GM23338 (cell line): ENCODE measurements at regions not wholly inside any gene's neighbourhood (a gene's known extent, or its start where the extent isn't known, plus 50 kb on each side); places are given as distances from the start of the nearest gene placed in this dataset.

Experiments used
- ATAC-seq: fragments of 200-7000 bp; cut with Tn5 transposase; 3 replicates; pipeline ENCODE4 v1.9.1; 2020
- DNase-seq: peaks from one replicate; pipeline ENCODE4 v3.0.0-alpha.2; 2015; ENCODE audit warnings: low spot score
- H2AFZ ChIP-seq: fragments of 200-600 bp; sonication (generic); 2 replicates; pipeline ENCODE4 v1.8.0; 2016; ENCODE audit warnings: antibody characterized with exemption, mild to moderate bottlenecking, moderate library complexity
- H3F3A ChIP-seq: fragments of 200-600 bp; sonication (generic); replicated peaks from 2 replicates; pipeline ENCODE4 v1.8.0; 2017; ENCODE audit warnings: antibody characterized with exemption, mixed run types, low read depth
- H3K27ac ChIP-seq: fragments of 200-600 bp; sonication (generic); 2 replicates; pipeline ENCODE4 v1.6.1; 2016; ENCODE audit warnings: low read depth
- H3K27me3 ChIP-seq: fragments of 200-600 bp; sonication (generic); 2 replicates; pipeline ENCODE4 v1.8.0; 2016; ENCODE audit warnings: mild to moderate bottlenecking, mixed run types, moderate library complexity; ENCODE audit not compliant: insufficient read depth
- H3K36me3 ChIP-seq: fragments of 200-600 bp; sonication (generic); 2 replicates; pipeline ENCODE4 v1.8.0; 2016; ENCODE audit warnings: mild to moderate bottlenecking; ENCODE audit not compliant: insufficient read depth
- H3K4me1 ChIP-seq: fragments of 200-600 bp; sonication (generic); 2 replicates; pipeline ENCODE4 v1.8.0; 2016; ENCODE audit warnings: mild to moderate bottlenecking, moderate library complexity; ENCODE audit not compliant: insufficient read depth
- H3K4me2 ChIP-seq: fragments of 200-600 bp; sonication (generic); 2 replicates; pipeline ENCODE4 v1.7.1; 2017; ENCODE audit warnings: mixed run types
- H3K4me3 ChIP-seq: fragments of 200-600 bp; sonication (generic); 2 replicates; pipeline ENCODE4 v1.6.1; 2016; ENCODE audit warnings: mixed run types
- H3K79me2 ChIP-seq: fragments of 200-600 bp; sonication (generic); replicated peaks from 2 replicates; pipeline ENCODE4 v1.8.0; 2017; ENCODE audit warnings: mild to moderate bottlenecking; ENCODE audit not compliant: insufficient read depth
- H3K9me2 ChIP-seq: fragments of 200-600 bp; sonication (generic); 2 replicates; pipeline ENCODE4 v1.8.0; 2017; ENCODE audit not compliant: insufficient read depth
- H4K20me1 ChIP-seq: fragments of 200-600 bp; sonication (generic); replicated peaks from 2 replicates; pipeline ENCODE4 v1.8.0; 2017; ENCODE audit warnings: mild to moderate bottlenecking; ENCODE audit not compliant: insufficient read depth
- H3K27ac Mint-ChIP-seq: 2 replicates; pipeline ENCODE4 v1.8.0; 2020; ENCODE audit warnings: inconsistent platforms, mild to moderate bottlenecking, moderate library complexity, mixed read lengths
- H3K27me3 Mint-ChIP-seq: 3 replicates; pipeline ENCODE4 v1.8.0; 2022; ENCODE audit warnings: low read depth, mild to moderate bottlenecking, moderate library complexity, mixed read lengths, inconsistent platforms; ENCODE audit not compliant: insufficient read depth, poor library complexity
- H3K36me3 Mint-ChIP-seq: 3 replicates; pipeline ENCODE4 v1.8.0; 2021; ENCODE audit warnings: low read depth, mild to moderate bottlenecking, inconsistent platforms, moderate library complexity, mixed read lengths
- H3K4me1 Mint-ChIP-seq: 3 replicates; pipeline ENCODE4 v1.8.0; 2020; ENCODE audit warnings: mild to moderate bottlenecking, inconsistent platforms, mixed read lengths
- H3K4me3 Mint-ChIP-seq: 3 replicates; pipeline ENCODE4 v1.8.0; 2021; ENCODE audit warnings: moderate library complexity, mild to moderate bottlenecking, inconsistent platforms, mixed read lengths
- H3K9me3 Mint-ChIP-seq: 3 replicates; pipeline ENCODE4 v1.8.0; 2020; ENCODE audit warnings: moderate library complexity, mild to moderate bottlenecking, inconsistent platforms, mixed read lengths
- CREB1 ChIP-seq: fragments of 250-450 bp; sonication (Bioruptor Pico); IDR thresholded peaks from 2 replicates; pipeline ENCODE4 v1.5.0; 2020; ENCODE audit warnings: low read depth, mild to moderate bottlenecking, moderate library complexity
- ETS1 ChIP-seq: IDR thresholded peaks from 2 replicates; pipeline ENCODE4 v1.6.1; 2016; ENCODE audit warnings: antibody characterized with exemption
- EZH2 ChIP-seq: fragments of 200-600 bp; sonication (generic); IDR thresholded peaks from one replicate; pipeline ENCODE4 v1.8.0; 2017; ENCODE audit warnings: antibody characterized with exemption, mild to moderate bottlenecking, low read depth; ENCODE audit not compliant: unreplicated experiment
- EZH2phosphoT487 ChIP-seq: fragments of 200-600 bp; sonication (generic); IDR thresholded peaks from one replicate; pipeline ENCODE4 v1.8.1; 2018; ENCODE audit warnings: antibody characterized with exemption; ENCODE audit not compliant: unreplicated experiment
- JUNB ChIP-seq: IDR thresholded peaks from one replicate; pipeline ENCODE4 v1.6.1; 2016; ENCODE audit warnings: antibody characterized with exemption; ENCODE audit not compliant: unreplicated experiment
- NANOG ChIP-seq: IDR thresholded peaks from 2 replicates; pipeline ENCODE4 v1.6.1; 2016; ENCODE audit warnings: antibody characterized with exemption, borderline replicate concordance
- POLR2AphosphoS5 ChIP-seq: IDR thresholded peaks from 2 replicates; pipeline ENCODE4 v1.6.1; 2016; ENCODE audit warnings: antibody characterized with exemption, low read depth
- REST ChIP-seq: IDR thresholded peaks from one replicate; pipeline ENCODE4 v1.6.1; 2018; ENCODE audit warnings: antibody characterized with exemption; ENCODE audit not compliant: unreplicated experiment
- STAT1 ChIP-seq: IDR thresholded peaks from one replicate; pipeline ENCODE4 v1.6.1; 2016; ENCODE audit warnings: antibody characterized with exemption; ENCODE audit not compliant: unreplicated experiment
- ZNF114 ChIP-seq: fragments of 250-450 bp; sonication (Bioruptor Pico); IDR thresholded peaks from 2 replicates; pipeline ENCODE4 v1.5.0; 2020; ENCODE audit warnings: mild to moderate bottlenecking, moderate library complexity
- ZNF331 ChIP-seq: fragments of 250-450 bp; sonication (Bioruptor Pico); IDR thresholded peaks from 2 replicates; pipeline ENCODE4 v1.5.0; 2020; ENCODE audit warnings: low read depth, mild to moderate bottlenecking, moderate library complexity
- ZNF462 ChIP-seq: fragments of 250-450 bp; sonication (Bioruptor Pico); IDR thresholded peaks from 2 replicates; pipeline ENCODE4 v1.5.0; 2020; ENCODE audit warnings: mild to moderate bottlenecking, moderate library complexity
- TF ChIP-seq, protein P1 (sequence below), 2 experiments: fragments of 200-600 bp in 1 of 2; sonication (generic) in 1 of 2; conservative IDR thresholded peaks; 2 replicates each; pipeline versions ENCODE4 v1.5.1 to v1.6.1; 2016 to 2017; ENCODE audit warnings: antibody characterized with exemption in 2 of 2, low read depth in 2 of 2, mild to moderate bottlenecking in 2 of 2, moderate library complexity in 1 of 2

DNA sequence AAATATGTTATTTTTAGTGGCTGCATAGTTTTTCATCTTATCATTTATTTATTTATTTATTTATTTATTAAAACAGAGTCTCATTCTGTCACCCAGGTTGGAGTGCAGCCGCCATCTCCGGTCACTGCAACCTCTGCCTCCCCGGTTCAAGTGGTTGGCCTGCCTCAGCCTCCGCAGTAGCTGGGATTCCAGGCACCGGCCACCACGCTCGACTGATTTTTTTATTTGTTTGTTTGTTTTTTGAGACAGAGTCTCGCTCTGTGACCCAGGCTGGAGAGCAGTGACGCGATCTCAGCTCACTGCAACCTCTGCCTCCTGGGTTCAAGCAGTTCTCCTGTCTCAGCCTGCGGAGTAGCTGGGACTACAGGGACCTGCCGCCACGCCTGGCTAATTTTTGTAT, 262.9 kb upstream of the DDI1 start:
- DNase-seq: no peak
- Mint-ChIP-seq H3K4me3 (no peak overlapping the region), H3K9me3 (no peaks in the 10 kb centered on the region), H3K36me3 (no peaks in the 10 kb centered on the region), H3K4me1 (peaks cover 10% of the 10 kb centered on the region), H3K27ac (no peak overlapping the region), H3K27me3 (peaks cover 3% of the 10 kb centered on the region)
- Histone ChIP-seq H3K9me2 (no peaks in the 10 kb centered on the region), H3K79me2 (no peaks in the 10 kb centered on the region), H3K4me3 (no peak overlapping the region), H3F3A (no peaks in the 10 kb centered on the region), H4K20me1 (no peaks in the 10 kb centered on the region), H3K4me1 (peaks cover 9% of the 10 kb centered on the region), H3K27ac (no peak overlapping the region), H3K4me2 (no peak overlapping the region), H2AFZ (no peak overlapping the region), H3K36me3 (no peaks in the 10 kb centered on the region), H3K27me3 (no peaks in the 10 kb centered on the region)
- no peak for ATAC-seq
- TF ChIP-seq ZNF114 (CRISPR knock-in tag) (no peak), REST (no peak), POLR2AphosphoS5 (no peak), ETS1 (no peak), STAT1 (no peak), EZH2 (no peak), ZNF462 (no peak), ZNF331 (no peak), CREB1 (no peak), EZH2phosphoT487 (no peak), NANOG (no peak), JUNB (no peak)
- TF ChIP-seq, protein P1, sequence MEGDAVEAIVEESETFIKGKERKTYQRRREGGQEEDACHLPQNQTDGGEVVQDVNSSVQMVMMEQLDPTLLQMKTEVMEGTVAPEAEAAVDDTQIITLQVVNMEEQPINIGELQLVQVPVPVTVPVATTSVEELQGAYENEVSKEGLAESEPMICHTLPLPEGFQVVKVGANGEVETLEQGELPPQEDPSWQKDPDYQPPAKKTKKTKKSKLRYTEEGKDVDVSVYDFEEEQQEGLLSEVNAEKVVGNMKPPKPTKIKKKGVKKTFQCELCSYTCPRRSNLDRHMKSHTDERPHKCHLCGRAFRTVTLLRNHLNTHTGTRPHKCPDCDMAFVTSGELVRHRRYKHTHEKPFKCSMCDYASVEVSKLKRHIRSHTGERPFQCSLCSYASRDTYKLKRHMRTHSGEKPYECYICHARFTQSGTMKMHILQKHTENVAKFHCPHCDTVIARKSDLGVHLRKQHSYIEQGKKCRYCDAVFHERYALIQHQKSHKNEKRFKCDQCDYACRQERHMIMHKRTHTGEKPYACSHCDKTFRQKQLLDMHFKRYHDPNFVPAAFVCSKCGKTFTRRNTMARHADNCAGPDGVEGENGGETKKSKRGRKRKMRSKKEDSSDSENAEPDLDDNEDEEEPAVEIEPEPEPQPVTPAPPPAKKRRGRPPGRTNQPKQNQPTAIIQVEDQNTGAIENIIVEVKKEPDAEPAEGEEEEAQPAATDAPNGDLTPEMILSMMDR (conservative IDR thresholded peaks at IDR 0.05; ENCODE audit: low read depth in 2 of 2): no peak
